GM04503 (cell line): ENCODE measurements at regions not wholly inside any gene's neighbourhood (a gene's known extent, or its start where the extent isn't known, plus 50 kb on each side); places are given as distances from the start of the nearest gene placed in this dataset.

ENCODE experiments used
- DNase-seq: peaks from one replicate; pipeline ENCODE4 v3.0.0-alpha.2; 2012; ENCODE audit warnings: low read depth

DNA sequence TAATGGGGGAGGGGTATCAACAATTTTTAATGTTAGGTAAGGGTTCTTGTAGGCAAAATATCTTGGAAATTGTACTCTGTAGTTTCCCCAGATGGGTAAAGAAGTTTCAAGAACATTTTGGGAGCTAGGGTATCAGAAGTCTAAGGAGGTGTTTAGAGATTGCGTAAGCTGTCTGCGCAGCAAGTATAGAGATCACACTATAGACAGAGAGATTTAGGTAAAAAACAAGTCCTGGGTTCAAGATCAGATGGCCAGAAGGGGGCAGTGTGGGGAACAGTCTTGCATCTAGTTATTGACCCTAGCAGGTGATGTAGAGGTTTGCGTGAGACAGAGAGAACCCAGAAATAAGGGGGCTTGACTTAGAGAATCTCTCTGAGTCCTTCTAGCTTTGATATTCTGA is 80.8 kb downstream of the S1PR1 start:
- no peak for DNase-seq

DNA sequence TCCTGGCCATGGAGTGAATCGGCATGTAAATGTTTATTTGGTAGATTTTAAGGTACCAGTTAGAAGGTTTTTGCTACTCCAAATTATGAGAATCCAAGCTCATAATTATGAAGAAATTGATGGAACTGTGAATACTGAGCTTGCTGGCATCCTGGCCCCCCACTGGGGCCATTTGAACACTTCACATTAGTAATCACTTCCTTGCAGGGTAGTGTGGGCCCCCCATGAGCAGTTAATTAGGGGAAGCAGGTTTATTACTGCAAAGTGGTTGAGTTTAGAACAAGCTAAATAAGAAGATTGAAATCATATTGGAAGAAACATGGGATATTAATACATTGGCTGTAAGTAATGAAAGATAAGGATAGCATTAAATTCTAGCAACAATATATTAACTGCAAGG is 86.7 kb downstream of the S1PR1 start:
- DNase-seq: no peak

DNA sequence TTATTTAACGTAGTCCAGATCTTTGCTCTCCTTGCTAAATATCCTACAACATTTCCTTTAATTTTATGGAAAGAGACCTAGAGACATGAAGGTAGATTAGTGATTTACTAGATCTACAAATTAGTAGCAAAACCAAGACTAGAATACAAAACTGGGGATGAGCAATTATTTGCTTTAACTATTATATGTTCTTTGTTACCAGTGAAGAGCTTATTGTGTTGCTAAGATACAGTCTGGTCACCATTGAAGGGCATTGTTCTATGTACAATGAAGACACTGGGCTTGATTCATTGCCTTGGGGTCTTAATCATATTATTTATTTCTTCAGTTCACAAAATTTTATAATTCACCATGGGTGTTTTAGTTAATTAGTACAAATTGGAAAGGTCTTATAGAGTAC is 88.3 kb downstream of the S1PR1 start:
- no peak for DNase-seq

DNA sequence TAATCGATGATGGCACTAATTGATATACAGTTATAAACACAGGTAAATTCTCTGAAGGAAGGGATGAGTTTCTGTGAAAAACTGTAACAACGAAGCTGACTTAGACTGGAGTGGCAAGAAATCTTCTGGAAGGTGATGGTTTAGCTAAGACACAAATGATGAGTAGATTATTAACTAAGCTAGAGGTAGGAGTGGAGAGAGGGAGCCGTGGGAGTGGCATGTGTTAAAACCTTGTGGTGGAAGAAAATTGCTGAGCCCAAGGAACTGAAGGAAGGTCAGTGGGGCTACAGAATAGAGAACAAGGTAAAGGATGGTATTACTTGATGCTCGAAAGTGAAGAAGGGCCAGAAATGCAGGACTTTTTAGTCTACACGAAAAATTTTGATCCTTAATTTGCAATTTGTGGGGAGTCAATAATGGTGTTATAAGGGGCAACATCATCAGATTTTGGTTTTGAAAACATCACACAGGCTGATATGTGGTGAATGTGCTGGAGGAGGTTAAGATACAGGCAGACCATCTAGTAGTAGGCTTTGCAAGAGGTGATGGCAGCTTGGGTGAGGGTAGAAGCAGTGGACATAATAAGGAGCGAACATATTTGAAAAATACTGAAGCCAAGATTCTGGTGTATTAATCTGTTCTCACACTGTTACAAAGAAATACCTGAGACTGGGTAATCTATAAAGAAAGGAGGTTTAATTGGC is 93.8 kb downstream of the S1PR1 start:
- no peak for DNase-seq

DNA sequence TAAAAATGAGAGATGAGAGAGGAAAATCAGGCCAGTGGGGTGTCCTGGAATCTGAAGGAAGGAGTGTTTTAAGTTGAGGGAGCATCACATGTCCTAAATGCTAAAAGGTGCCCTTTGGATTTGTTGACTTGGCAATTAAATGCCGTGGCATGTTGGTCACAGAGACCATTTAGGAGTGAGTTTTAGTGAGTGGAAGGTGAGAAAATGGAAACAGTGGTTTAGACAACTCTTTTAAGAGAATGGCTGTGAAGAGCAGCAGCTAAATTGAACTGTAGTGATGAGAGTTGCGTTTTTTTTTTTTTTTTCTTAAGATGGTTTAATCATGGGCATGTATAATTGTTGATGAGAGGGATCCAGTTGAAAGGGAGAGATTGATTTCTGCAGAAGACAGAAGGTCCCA is 95.0 kb downstream of the S1PR1 start:
- DNase-seq: no peak

DNA sequence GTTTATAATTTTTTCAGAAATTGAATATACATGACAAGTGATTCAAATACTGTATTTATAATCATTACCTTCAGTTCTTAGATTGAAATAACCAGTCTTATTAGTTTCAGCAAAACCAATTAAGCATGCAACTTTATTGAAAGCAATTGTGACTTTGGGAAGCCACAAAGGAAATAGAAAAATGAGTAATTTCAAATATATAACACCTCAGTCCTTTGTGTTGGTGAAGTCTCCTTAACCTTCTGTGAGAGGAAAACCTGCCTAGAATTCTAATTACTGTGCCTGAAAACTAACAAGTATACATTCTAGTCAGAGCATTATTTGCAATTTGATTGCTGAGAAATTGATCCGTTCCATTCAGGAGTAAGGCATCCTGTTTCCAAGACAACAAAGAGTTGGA is 95.8 kb downstream of the S1PR1 start:
- DNase-seq: no peak

DNA sequence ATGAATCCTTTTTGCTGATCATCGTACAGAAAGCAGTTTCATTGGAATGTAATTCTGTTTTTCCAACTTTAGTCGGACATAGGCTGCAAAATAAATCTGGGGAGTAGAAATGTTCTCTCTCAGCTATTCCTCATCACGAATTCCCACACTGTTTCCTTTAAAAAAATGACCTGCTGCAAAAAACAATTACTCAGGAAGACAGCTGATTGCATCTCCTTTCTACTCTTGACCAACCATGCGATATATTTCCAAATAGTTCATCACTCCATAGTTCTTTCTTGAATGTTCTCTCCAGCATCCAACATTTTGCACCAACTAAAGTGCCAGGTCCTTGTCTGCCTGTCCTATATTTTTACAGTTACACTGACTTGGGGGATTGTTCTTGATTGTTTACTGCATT is 96.4 kb downstream of the S1PR1 start:
- DNase-seq: no peak

DNA sequence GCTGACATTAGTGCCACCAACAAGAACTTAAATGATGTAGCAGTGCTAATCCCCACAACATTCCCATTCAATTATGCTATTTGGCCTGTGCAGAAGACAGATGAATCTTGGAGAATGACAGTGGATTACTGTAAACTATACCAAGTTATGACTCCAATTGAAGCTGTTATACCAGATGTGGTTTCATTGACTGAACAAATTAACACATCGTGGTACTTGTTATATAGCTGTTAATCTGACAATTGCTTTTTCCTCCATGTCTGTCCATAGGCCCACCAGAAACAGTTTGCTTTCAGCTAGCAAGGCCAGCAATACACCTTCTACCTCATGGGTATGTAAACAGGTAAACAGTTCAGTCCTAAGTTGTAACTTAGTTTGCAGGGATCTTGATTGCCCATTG is 101.1 kb downstream of the S1PR1 start:
- no peak for DNase-seq

DNA sequence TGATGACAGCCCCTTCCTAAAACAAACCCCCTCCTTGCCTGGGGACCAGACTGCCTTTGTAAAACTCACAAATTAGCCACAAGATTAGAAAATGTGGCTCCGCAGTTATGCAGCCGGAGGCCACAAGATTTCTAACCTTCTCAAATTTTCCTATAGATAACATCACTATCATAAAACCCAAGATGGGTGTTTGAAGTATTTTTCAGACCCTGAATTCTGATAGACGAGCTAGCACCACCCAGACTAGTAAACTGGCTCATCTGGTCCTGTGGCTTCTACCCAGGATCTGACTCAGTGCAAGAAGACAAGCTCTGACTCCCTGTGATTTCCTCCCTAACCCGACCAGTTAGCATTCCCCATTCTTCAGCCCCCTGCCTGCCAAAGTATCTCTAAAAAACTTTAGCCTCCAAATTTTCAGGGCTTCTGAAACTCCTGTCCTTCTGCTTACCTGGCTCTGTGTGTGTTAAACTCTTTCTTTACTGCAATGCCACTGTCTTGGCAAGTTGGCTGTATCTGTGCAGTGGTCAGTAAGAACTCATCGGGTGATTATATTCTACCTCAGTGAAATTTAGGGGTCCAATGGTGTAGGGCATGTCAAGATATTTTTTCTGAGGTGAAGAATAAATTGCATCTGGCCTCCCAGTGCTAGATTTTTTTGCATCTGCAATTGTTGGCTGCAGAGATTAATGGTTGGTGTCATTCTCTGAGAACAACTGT is 102.1 kb downstream of the S1PR1 start:
- no peak for DNase-seq

DNA sequence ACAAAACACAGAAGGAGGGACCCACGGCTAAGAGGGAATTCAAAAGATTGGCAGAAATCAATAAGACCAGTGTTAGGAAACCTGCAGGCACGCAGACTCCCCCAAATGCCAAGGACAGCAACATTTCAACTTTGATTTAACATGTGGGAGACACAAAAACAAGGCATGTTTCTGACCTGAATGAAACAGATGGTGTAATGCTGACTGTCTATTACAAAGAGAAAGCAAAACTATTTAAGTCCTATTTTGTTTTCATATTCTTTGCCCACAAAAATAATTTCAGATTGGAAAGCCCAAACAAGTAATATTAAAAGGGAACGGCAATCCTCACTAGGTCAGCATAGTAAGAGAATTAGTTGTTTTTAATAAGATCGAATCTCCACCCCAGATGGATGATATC is 107.9 kb downstream of the S1PR1 start:
- DNase-seq: no peak

DNA sequence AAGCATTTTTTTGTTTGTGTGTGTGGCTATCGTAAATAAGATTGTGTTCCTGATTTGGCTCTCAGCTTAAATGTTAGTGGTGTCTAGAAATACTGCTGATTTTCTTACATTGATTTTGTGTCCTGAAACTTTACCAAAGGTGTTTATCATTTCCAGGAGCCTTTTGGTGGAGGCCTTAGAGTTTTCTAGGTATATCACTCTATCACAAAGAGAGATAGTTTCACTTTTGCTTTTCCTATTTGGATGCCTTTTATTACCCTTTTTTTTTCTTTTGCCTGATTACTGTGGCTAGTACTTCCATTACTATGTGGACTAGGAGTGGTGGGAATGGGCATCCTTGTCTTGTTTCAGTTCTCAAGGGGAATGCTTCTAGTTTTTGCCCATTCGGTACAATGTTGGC is 109.6 kb downstream of the S1PR1 start:
- DNase-seq: no peak

DNA sequence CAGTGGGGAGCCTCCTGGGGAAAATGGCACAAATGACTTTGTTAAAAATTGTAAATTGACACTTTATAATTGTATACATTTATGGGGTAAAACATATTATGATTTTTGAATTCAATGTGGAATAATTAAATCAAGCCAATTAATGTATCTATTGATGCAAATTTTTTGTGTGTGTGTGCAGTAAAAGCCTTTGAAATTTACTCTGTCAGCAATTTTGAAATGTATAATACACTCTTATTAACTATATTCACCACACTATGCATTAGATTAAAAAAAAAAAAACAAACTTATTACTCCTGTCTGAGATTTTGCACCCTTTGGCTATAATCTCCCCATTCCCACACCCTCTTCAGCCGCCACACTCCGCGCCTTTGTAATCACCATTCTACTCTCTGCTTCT is 119.2 kb downstream of the S1PR1 start:
- DNase-seq: no peak

DNA sequence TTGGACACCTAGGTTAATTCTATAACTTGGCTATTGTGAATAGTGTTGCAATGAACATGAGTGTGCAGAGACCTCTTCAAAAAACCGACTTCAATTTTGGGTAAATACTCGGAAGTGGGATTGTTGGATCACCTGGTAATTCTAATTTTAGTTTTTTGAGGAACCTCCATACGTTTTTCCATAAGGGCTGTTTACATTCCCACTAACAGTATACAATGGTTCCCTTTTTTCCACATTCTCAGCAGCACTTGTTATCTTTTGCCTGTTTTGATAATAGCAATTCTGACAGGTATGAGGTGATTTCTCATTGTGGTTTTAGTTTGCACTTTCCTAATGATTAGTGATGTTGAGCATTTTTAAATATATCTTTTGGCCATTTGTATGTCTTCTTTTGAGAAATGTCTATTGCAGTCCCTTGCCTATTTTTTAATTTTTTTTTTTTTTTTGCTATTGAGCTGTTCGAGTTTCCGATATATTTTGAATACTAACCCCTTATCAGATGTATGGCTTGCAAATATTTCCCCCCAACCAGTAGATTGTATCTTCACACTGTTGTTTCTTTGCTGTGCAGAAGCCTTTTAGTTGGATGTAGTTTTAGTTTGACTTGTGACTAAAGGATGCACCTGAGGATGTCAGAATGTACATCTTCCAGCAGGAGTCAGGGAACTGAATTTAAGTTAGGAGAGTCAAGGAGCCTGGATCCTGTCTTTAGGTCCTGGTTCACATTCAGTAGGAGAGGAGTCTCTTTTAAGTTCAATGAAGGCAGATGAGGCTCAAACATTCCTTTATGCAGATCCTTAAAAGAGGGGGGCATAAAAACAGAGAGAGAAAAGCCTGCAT is 120.0 kb downstream of the S1PR1 start:
- DNase-seq: no peak

DNA sequence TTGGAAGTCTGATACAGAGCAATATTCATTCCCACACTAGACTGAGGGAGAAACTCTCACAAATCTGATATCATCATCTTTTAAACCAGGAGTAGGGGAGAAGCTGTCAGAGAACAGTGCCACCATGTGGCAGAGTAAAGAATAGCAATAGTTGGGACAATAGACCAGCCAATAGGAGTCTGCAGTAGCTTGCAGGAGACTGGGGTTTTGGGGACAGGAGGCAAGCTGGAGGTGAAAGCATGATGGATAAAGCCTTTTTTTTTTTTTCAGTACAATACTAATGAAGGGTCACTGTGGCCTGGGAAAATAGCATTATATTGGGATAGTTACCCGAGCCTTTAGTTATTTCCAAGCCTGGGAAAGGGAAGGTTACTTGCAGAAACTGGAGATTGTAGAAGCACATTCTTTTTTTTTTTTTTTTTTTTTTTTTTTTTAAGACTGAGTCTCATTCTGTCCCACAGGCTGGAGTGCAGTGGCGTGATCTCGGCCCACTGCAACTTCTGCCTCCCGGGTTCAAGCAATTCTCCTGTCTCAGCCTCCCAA is 120.7 kb downstream of the S1PR1 start:
- peak; percentile 21 for DNase-seq

DNA sequence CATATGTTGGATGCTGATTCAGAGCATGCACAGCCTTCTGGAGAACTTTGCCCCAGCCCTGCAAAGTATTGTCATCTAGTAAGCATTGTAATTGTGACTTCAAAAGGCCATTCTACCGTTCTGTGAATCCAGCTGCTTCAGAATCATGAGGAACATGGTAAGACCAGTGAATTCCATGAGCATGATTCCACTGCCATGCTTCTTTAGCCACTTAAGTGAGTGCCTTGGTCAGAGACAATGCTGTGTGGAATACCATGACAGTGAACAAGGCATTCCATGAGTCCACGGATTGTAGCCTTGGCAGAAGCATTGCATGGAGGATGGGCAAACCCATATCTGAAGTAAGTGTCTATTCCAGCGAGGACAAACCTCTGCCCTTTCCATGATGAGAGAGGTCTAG is 123.7 kb downstream of the S1PR1 start:
- DNase-seq: no peak

DNA sequence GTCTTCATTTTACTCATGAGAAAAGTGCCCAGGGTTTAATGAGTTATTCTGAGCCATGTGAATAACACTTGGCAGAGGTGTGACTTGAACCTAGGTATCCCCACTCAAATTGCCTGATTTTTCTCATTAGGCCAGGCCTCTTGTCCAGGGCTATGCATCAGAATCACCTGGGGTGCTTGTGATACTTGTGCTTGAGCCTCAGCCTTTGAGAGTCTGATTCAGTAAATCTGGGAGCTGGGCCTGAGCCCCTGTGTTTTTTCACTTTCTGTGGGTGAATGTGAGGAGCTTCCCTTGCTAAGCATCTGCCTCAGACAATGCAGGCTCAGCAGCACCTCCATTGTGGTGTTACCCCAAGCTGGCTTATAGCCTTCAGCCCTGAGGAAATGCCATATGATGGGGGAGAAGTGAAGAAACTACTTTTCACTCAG is 127.1 kb downstream of the S1PR1 start:
- no peak for DNase-seq

DNA sequence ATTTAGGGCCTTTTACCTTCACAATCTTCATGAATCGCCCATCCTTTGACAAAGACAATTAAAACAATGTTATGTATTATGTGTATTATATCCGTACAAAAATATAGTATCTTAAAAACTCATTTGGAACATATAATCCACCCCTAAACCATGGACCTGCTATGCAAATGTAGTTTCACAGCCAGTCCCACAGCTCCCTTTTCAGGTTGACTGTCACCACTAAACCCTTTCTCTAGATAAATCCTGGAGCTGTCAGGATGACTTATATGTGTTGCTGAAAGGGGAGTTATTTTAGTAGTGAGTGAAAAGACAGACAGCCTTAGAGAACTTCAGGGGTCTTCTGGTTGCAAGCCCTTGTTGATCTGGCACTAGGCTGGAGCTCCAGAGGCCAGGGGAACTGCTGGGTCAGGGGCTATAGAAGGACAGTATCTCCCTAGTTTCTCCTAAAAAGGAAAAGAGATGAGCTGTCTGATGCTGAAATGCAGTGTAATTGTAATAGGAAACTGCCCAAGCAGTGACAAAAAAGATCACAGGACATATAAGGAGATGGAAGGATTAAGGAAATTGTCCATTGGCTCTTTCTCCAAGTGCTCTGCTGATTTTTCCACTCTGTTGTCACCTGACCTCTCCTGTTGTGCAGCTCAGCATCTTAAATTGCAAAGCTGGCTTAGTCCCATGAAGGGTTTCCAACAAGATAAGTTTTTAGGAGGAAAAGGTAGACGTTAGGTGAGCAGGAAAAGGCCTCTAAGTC is 127.7 kb downstream of the S1PR1 start:
- DNase-seq: no peak

DNA sequence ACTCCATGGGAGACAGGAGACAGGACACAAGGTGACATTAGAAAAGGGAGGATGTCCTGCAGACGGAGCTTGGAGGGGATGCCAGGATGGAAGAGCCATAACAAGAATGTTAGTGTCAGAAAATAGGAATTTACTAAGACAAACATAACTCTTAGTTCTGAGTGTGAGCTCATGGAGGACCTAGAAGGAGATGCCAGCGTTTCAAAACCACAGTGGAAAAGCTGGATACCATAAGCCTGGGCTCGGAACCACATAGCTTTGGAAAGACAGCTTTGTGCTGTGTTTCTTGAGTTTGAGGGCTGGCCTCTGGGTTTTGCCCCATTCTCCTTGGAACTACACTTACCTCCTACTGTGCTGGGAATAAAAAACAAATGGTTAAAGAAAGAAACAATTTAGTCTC is 128.4 kb downstream of the S1PR1 start:
- no peak for DNase-seq

DNA sequence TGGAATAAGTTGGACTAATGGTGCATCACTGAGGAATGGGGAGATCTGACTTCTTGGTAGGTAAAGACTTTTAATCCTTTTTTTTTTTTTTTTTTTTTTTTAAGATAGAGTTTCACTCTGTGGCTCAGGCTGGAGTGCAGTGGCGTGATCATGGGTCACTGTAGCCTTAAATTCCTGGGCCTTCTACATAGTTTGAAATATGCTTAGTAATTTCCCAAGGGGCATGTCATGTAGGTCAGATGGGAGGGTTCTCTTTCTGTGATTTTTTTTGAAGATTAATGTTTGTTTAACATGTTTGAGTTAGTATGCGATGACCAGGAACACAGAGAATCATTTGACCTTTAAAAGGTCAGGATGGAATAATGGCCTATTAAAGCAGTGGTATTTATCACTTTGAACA is 129.1 kb downstream of the S1PR1 start:
- DNase-seq: no peak

DNA sequence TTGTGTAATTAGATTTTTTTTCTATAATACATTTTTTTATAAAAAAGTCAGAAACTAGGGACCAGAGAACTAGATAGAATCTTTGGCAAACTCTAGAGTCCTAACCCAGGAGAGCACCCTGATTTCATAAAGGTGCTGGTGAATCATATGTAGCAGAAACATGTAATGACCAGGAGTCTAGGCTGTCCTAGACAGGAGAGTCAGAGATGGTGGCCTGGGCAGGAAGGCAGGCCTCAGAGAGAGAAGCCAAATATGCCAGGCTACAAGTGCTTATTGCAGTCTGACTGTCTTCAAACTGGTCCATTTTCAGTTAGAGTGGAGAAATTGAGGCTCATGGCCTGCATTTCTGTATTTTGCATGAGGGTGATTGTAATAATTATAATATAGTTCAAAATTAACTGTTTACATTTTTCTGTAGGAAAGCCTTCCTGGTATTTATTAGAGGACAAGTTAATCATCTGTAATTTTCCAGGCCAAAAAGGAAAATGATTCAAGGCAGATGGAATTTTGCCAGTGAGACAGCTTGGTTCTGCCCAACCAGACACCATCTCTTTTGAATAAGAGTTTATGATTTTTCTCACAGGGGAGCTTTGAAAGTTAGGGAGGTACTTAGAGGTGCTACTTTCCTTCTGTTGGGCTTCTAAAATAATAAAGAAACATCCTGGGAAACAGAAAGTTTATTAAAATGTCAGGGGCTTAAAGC is 129.8 kb downstream of the S1PR1 start:
- no peak for DNase-seq

DNA sequence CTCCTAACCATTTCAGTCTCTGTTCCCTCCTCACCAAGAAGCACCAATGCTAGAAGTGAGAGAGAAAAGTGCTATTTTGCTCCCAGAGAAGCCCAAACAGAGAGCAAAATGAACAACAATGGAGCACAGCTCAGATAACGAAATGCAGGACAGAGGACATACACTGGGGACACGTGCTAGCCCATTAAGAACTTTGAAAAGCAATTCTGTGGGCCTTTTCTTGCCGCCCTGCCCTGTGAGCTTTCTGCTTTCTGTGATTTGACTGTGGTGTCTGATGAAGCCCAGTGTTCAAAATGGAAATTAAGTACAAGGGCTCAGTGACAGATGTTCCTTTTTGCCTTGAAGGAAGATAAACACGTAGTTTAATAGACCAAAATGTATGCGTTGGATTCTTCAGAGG is 130.8 kb downstream of the S1PR1 start:
- DNase-seq: no peak
